ENCODE measurements at regions not wholly inside any gene's neighbourhood (a gene's known extent, or its start where the extent isn't known, plus 50 kb on each side); places are given as distances from the start of the nearest gene placed in this dataset.

- peak; percentile 42 for DNase-seq (ENCODE audit: low spot score)
Measured at GRCh38 chr1:37130221-37130948, 96.1 kb upstream of the GRIK3 start.

GRCh38 chr1:37131281-37131680 is 97.0 kb upstream of the GRIK3 start:
- DNase-seq (ENCODE audit: low spot score) = no peak

GRCh38 chr1:37133276-37134145 is 99.2 kb upstream of the GRIK3 start:
- peak; percentile 70 for DNase-seq (ENCODE audit: low spot score)

- DNase-seq (ENCODE audit: low spot score) = no peak
Measured at GRCh38 chr1:37134599-37134998, 100.3 kb upstream of the GRIK3 start.

- DNase-seq (ENCODE audit: low spot score) = no peak
Measured at GRCh38 chr1:37135032-37135431, 100.7 kb upstream of the GRIK3 start.

GRCh38 chr1:37137014-37137413 is 102.7 kb upstream of the GRIK3 start:
- DNase-seq (ENCODE audit: low spot score) = no peak

GRCh38 chr1:37137601-37138000 is 103.3 kb upstream of the GRIK3 start:
- DNase-seq (ENCODE audit: low spot score) = no peak

- no peak for DNase-seq (ENCODE audit: low spot score)
Measured at GRCh38 chr1:37143800-37144199, 109.5 kb upstream of the GRIK3 start.

GRCh38 chr1:37146071-37146470 is 111.8 kb upstream of the GRIK3 start:
- no peak for DNase-seq (ENCODE audit: low spot score)

- no peak for DNase-seq (ENCODE audit: low spot score)
Measured at GRCh38 chr1:37147392-37147831, 113.1 kb upstream of the GRIK3 start.

- no peak for DNase-seq (ENCODE audit: low spot score)
Measured at GRCh38 chr1:37147906-37148305, 113.6 kb upstream of the GRIK3 start.

GRCh38 chr1:37148663-37149062 is 114.3 kb upstream of the GRIK3 start:
- DNase-seq (ENCODE audit: low spot score) = no peak

GRCh38 chr1:37149296-37149695 is 115.0 kb upstream of the GRIK3 start:
- DNase-seq (ENCODE audit: low spot score) = no peak

GRCh38 chr1:37150986-37151385 is 116.7 kb upstream of the GRIK3 start:
- DNase-seq (ENCODE audit: low spot score) = no peak

GRCh38 chr1:37151789-37152188 is 117.5 kb upstream of the GRIK3 start:
- no peak for DNase-seq (ENCODE audit: low spot score)

GRCh38 chr1:37152491-37152890 is 118.2 kb upstream of the GRIK3 start:
- DNase-seq (ENCODE audit: low spot score) = no peak

- DNase-seq (ENCODE audit: low spot score) = no peak
Measured at GRCh38 chr1:37153116-37154100, 119.1 kb upstream of the GRIK3 start.

- DNase-seq (ENCODE audit: low spot score) = no peak
Measured at GRCh38 chr1:37156646-37157045, 122.3 kb upstream of the GRIK3 start.

GRCh38 chr1:37157634-37158033 is 123.3 kb upstream of the GRIK3 start:
- peak; percentile 79 for DNase-seq (ENCODE audit: low spot score)

- DNase-seq (ENCODE audit: low spot score) = peak; percentile 90
Measured at GRCh38 chr1:37158113-37158749, 123.9 kb upstream of the GRIK3 start.

- no peak for DNase-seq (ENCODE audit: low spot score)
Measured at GRCh38 chr1:37159102-37159501, 124.8 kb upstream of the GRIK3 start.

- DNase-seq (ENCODE audit: low spot score) = no peak
Measured at GRCh38 chr1:37161171-37161570, 126.9 kb upstream of the GRIK3 start.

All from globus pallidus (tissue), 1 donor.